ENCODE measurements at regions not wholly inside any gene's neighbourhood (a gene's known extent, or its start where the extent isn't known, plus 50 kb on each side); places are given as distances from the start of the nearest gene placed in this dataset.
"Not testable (repeated sequence)": the region's sequence is repeated elsewhere in the genome, so short reads cannot be mapped to it uniquely, and the experiment has no call there.

DNA sequence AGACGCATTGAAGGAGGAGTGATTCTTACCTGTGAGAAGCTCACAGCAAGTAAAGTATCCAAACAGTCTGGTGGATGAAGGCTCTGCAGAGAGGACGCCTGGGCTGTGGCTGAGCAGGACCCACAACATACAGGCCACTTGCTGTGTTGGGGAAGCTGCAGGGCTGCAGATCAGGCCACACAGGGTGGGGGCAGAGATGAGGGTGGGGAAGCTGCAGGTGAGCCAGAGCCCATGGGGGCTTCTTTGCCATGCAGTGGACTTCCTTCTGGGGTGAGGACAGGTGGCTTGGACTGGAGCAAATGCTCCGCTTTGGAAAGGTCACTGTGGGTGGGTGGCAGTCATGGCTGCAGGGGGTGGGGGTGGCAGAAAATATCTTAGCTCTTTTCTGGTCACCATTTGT, 214.8 kb downstream of the GLRX3 start:
- no peak overlapping the region for H3K27ac Mint-ChIP-seq
- H3K36me3 Mint-ChIP-seq, result no peaks in the 10 kb centered on the region
- H3K27me3 Mint-ChIP-seq, result no peaks in the 10 kb centered on the region
- Histone ChIP-seq H3K9me3 (ENCODE audit: control insufficient read depth in 1 of 2, low read length in 2 of 2) (no peaks in the 10 kb centered on the region), H3K27ac (ENCODE audit: low read depth, low read length) (no peak overlapping the region), H3K4me1 (ENCODE audit: insufficient read depth, low read length) (no peaks in the 10 kb centered on the region), H3K4me3 (ENCODE audit: low read length in 2 of 2) (no peak overlapping the region), H3K36me3 (ENCODE audit: insufficient read depth, low read length) (no peaks in the 10 kb centered on the region), H3K27me3 (ENCODE audit: insufficient read depth, low read length) (no peaks in the 10 kb centered on the region)
- POLR2A ChIA-PET (ENCODE audit: partially characterized antibody), result no interaction called here
- CTCF ChIA-PET (ENCODE audit: partially characterized antibody), result no interaction called here
- H3K4me1 Mint-ChIP-seq, result no peaks in the 10 kb centered on the region
- intact Hi-C loops (cut with micrococcal nuclease), result no loop called here
- H3K9me3 Mint-ChIP-seq, result peaks cover 0 to 19% (median 10%) of the 10 kb centered on the region in 8 donors
- H3K4me3 Mint-ChIP-seq, result no peak overlapping the region
- no peak for DNase-seq

DNA sequence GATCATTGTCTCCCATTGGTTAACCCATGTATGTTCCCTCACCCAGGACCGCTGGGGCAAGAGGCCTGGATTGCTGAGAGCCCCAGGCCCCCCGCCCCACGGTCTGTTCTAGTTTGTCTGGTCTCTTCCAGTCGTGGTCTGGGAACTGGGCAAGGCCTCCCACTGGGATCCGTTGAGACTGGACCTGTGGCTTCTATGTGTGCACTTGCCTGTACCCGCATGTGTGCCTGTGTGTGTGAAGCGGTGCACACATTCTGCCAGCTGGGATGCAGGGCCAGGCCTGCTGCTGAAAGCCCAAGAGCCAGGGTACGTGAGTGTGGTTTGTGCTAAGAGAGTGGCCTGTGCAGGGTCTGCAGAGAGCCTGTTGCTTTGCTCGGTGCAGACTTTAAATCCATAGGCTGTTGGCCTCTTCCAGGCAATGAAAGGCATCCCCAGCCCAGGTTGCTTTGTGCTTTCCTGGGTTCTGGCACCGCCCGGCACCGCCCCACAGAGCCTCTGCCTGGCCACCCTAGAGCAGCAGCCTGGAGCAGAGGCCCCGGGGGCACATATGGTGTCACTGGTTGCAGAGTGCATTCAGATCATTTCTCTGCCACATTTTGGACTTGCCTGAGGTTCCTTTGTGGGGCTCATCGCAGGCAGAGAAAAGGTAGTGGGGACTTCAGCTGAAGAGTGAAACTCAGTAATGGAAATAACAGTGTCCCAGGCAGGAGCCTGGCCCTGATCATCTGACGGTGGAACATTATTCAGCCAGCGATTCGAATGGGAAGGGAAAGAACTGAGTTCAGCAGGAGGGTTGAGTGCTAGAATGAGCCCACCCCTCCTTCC, 215.5 kb downstream of the GLRX3 start:
- Histone ChIP-seq H3K27me3 (ENCODE audit: insufficient read depth, low read length) (no peaks in the 10 kb centered on the region), H3K4me3 (ENCODE audit: low read length in 2 of 2) (no peak overlapping the region), H3K27ac (ENCODE audit: low read depth, low read length) (no peak overlapping the region), H3K4me1 (ENCODE audit: insufficient read depth, low read length) (no peaks in the 10 kb centered on the region), H3K9me3 (ENCODE audit: control insufficient read depth in 1 of 2, low read length in 2 of 2) (no peaks in the 10 kb centered on the region), H3K36me3 (ENCODE audit: insufficient read depth, low read length) (no peaks in the 10 kb centered on the region)
- Mint-ChIP-seq H3K27ac (no peak overlapping the region), H3K4me1 (no peaks in the 10 kb centered on the region), H3K36me3 (no peaks in the 10 kb centered on the region), H3K9me3 (peaks cover 0 to 18% (median 10%) of the 10 kb centered on the region in 8 donors), H3K4me3 (no peak overlapping the region), H3K27me3 (no peaks in the 10 kb centered on the region)
- intact Hi-C loops (cut with micrococcal nuclease), result no loop called here
- ChIA-PET CTCF (ENCODE audit: partially characterized antibody) (no interaction called here), POLR2A (ENCODE audit: partially characterized antibody) (no interaction called here)
- no peak for DNase-seq

DNA sequence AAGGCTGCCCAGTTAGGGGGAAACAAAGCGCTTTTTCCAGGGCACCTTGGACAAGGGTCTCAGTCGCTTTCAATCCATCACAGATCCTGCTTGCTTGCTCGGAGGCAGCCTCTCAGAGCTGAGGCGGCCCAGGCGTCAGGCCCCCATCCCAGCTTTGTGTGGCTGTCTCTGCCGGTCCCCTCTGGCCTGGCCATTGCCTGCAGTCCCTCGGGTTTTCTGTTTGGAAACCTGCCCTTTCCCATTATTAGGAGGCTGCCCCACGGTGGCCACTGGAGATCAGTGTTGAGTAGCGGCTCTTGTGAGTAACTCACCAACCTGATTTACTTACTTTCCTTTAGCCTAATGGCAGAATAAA, 216.1 kb downstream of the GLRX3 start:
- intact Hi-C loops (cut with micrococcal nuclease), result no loop called here
- Histone ChIP-seq H3K4me3 (ENCODE audit: low read length in 2 of 2) (no peak overlapping the region), H3K9me3 (ENCODE audit: control insufficient read depth in 1 of 2, low read length in 2 of 2) (no peaks in the 10 kb centered on the region), H3K4me1 (ENCODE audit: insufficient read depth, low read length) (no peaks in the 10 kb centered on the region), H3K27me3 (ENCODE audit: insufficient read depth, low read length) (no peaks in the 10 kb centered on the region), H3K27ac (ENCODE audit: low read depth, low read length) (no peak overlapping the region), H3K36me3 (ENCODE audit: insufficient read depth, low read length) (no peaks in the 10 kb centered on the region)
- Mint-ChIP-seq H3K27ac (no peak overlapping the region), H3K4me3 (no peak overlapping the region), H3K4me1 (no peaks in the 10 kb centered on the region), H3K27me3 (no peaks in the 10 kb centered on the region), H3K36me3 (no peaks in the 10 kb centered on the region), H3K9me3 (peaks cover 0 to 13% (median 8%) of the 10 kb centered on the region in 8 donors)
- no peak for DNase-seq
- ChIA-PET CTCF (ENCODE audit: partially characterized antibody) (no interaction called here), POLR2A (ENCODE audit: partially characterized antibody) (no interaction called here)

DNA sequence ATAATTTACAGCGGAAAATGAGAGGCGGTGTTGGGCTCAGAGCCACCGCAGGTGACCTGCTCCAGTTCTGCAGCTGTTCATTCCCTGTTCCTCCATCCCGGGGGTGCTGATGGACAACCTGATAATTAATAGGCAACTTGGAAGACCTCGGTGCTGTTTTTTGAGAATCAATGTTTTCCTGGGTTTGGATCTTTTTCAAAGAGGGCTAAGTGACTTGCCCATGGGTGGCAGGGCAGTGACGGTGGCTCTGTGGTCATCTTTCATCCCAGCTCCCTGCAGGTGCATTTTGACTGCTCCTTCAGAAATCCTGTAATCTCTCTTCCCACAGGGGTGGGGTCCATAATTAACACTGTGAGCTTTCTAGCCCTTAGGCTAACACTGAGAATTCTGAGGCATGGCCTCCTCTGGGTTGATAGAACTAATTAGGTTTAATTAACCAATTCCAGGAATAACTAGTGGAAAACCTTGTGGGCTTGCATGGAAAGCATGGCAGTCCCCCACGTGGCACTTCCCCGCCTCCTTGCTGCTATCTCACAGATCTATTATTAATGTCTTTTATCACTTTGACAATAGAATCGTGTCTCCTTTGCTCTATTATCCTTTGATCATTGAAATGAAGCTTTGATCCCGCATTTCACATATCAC, 217.9 kb downstream of the GLRX3 start:
- Histone ChIP-seq H3K36me3 (ENCODE audit: insufficient read depth, low read length) (no peaks in the 10 kb centered on the region), H3K4me1 (ENCODE audit: insufficient read depth, low read length) (no peaks in the 10 kb centered on the region), H3K27me3 (ENCODE audit: insufficient read depth, low read length) (no peaks in the 10 kb centered on the region), H3K9me3 (ENCODE audit: control insufficient read depth in 1 of 2, low read length in 2 of 2) (no peaks in the 10 kb centered on the region), H3K27ac (ENCODE audit: low read depth, low read length) (no peak overlapping the region), H3K4me3 (ENCODE audit: low read length in 2 of 2) (no peak overlapping the region)
- Mint-ChIP-seq H3K27ac (no peak overlapping the region), H3K27me3 (no peaks in the 10 kb centered on the region), H3K4me3 (no peak overlapping the region), H3K4me1 (no peaks in the 10 kb centered on the region), H3K9me3 (peaks cover 0 to 8% (median 4%) of the 10 kb centered on the region in 8 donors), H3K36me3 (no peaks in the 10 kb centered on the region)
- intact Hi-C loops (cut with micrococcal nuclease), result no loop called here
- no peak for DNase-seq
- ChIA-PET CTCF (ENCODE audit: partially characterized antibody) (no interaction called here), POLR2A (ENCODE audit: partially characterized antibody) (no interaction called here)

DNA sequence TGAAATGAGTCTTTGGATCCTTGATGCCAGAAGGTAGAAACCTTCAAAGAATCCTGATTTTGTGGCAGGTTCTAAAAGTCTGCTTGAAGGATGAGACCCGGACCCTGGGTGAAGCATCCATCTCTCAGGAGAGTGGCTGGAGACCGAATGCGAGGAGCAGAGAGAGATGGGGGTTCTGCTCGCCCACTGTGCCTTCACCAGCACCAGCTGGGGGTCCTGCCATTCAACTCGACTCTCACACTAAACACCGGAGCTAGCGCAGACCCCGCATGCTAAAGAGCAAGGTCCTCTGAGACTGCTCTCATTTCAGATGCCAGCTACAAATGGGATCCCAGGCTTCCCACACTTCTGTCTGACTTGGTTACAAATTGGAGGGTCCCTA, 218.4 kb downstream of the GLRX3 start:
- CTCF ChIA-PET (ENCODE audit: partially characterized antibody), result no interaction called here
- H3K4me3 ChIP-seq (ENCODE audit: low read length in 2 of 2), result no peak overlapping the region

DNA sequence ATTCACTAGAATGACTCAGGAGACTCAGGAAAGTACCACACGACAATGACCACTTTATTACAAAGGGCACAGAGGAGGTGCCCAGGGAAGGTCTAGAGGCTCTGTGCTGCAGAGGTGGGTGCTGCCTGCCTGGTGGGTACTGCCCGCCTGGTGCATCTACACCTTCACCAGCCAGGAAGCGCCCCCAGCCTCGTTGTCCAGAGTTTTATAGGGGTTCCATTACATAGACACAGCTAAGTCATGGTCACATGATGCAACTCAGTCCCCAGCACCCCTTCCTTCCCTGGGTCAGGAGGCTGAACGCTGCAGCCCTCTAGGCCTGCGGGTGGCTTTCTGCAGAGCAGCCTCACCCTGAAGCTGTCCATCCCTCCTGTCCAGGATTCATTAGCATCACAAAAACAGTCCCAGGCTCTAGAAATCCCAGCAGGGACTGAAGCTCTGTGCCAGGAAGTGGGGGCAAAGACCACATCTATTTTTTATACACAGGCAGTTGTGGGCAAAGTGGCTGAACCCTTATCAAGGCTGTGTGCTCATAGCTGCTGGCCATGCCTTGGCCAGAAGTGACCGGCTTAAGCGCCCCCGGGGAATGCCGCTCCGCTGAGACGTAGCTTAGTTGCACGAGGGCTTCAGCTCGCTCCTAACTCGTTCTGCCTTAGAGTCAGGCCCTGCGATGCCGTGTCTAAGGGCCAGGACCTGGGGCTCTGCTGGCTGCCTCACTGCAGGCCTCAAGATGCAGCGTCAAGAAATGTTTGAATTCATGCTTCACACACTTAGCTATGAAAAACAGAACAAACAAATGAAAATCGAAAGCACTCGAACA, 219.0 kb downstream of the GLRX3 start:
- no peak overlapping the region for H3K27ac ChIP-seq (ENCODE audit: low read depth, low read length)
- CTCF ChIA-PET (ENCODE audit: partially characterized antibody), result no interaction called here
- no peaks in the 10 kb centered on the region for H3K4me1 ChIP-seq (ENCODE audit: insufficient read depth, low read length)
- Mint-ChIP-seq H3K27me3 (no peaks in the 10 kb centered on the region), H3K4me1 (no peaks in the 10 kb centered on the region), H3K4me3 (no peak overlapping the region), H3K27ac (no peak overlapping the region), H3K9me3 (peaks cover 0 to 5% (median 0%) of the 10 kb centered on the region in 8 donors), H3K36me3 (no peaks in the 10 kb centered on the region)
- no peaks in the 10 kb centered on the region for H3K27me3 ChIP-seq (ENCODE audit: insufficient read depth, low read length)
- POLR2A ChIA-PET (ENCODE audit: partially characterized antibody), result no interaction called here
- no peak overlapping the region for H3K4me3 ChIP-seq (ENCODE audit: low read length in 2 of 2)
- no peak for DNase-seq
- intact Hi-C loops (cut with micrococcal nuclease), result no loop called here
- no peaks in the 10 kb centered on the region for H3K36me3 ChIP-seq (ENCODE audit: insufficient read depth, low read length)
- no peaks in the 10 kb centered on the region for H3K9me3 ChIP-seq (ENCODE audit: control insufficient read depth in 1 of 2, low read length in 2 of 2)

More for the DNA sequence above, 218.4 kb downstream of the GLRX3 start:
- Mint-ChIP-seq H3K4me1 (no peaks in the 10 kb centered on the region), H3K9me3 (peaks cover 0 to 7% (median 2%) of the 10 kb centered on the region in 8 donors), H3K27ac (no peak overlapping the region), H3K27me3 (no peaks in the 10 kb centered on the region), H3K36me3 (no peaks in the 10 kb centered on the region), H3K4me3 (no peak overlapping the region)
- no peaks in the 10 kb centered on the region for H3K36me3 ChIP-seq (ENCODE audit: insufficient read depth, low read length)
- H3K27ac ChIP-seq (ENCODE audit: low read depth, low read length), result no peak overlapping the region
- POLR2A ChIA-PET (ENCODE audit: partially characterized antibody), result no interaction called here
- no peaks in the 10 kb centered on the region for H3K4me1 ChIP-seq (ENCODE audit: insufficient read depth, low read length)
- H3K9me3 ChIP-seq (ENCODE audit: control insufficient read depth in 1 of 2, low read length in 2 of 2), result no peaks in the 10 kb centered on the region
- no peaks in the 10 kb centered on the region for H3K27me3 ChIP-seq (ENCODE audit: insufficient read depth, low read length)
- no peak for DNase-seq
- intact Hi-C loops (cut with micrococcal nuclease), result no loop called here

DNA sequence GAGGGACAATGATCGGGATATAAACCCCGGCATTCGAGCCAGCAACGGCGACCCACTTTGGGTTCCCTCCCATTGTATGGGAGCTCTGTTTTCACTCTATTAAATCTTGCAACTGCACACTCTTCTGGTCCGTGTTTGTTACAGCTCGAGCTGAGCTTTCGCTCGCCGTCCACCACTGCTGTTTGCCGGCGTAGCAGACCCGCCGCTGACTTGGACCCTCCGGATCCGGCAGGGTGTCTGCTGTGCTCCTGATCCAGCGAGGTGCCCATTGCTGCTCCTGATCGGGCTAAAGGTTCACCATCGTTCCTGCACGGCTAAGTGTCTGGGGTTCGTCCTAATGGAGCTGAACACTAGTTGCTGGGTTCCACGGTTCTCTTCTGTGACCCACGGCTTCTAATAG, 220.2 kb downstream of the GLRX3 start:
- H3K27me3 ChIP-seq (ENCODE audit: insufficient read depth, low read length); CTCF ChIA-PET (ENCODE audit: partially characterized antibody); H3K4me1 ChIP-seq (ENCODE audit: insufficient read depth, low read length); H3K27me3 Mint-ChIP-seq; H3K36me3 Mint-ChIP-seq; H3K27ac ChIP-seq (ENCODE audit: low read depth, low read length); H3K9me3 ChIP-seq (ENCODE audit: control insufficient read depth in 1 of 2, low read length in 2 of 2); H3K9me3 Mint-ChIP-seq; H3K4me3 Mint-ChIP-seq; DNase-seq; H3K4me3 ChIP-seq (ENCODE audit: low read length in 2 of 2); H3K36me3 ChIP-seq (ENCODE audit: insufficient read depth, low read length); intact Hi-C loops (cut with micrococcal nuclease); H3K27ac Mint-ChIP-seq; H3K4me1 Mint-ChIP-seq; POLR2A ChIA-PET (ENCODE audit: partially characterized antibody): not testable (repeated sequence)

All from CD4-positive, alpha-beta memory T cell (primary cell).